Astrocyte (in vitro differentiated cells and primary cell): ENCODE measurements at regions not wholly inside any gene's neighbourhood (a gene's known extent, or its start where the extent isn't known, plus 50 kb on each side); places are given as distances from the start of the nearest gene placed in this dataset.

ENCODE experiments used
- DNase-seq: peaks from one replicate; pipeline ENCODE4 v3.0.0-alpha.2; 2010; ENCODE audit warnings: low read depth
- FAIRE-seq: peaks from 2 replicates; lab custom pipeline; 2011; peaks lifted over from hg19 to GRCh38; lab: Jason Lieb, UNC
- H2AFZ ChIP-seq: 2 replicates; pipeline ENCODE4 v1.6.0; 2012; ENCODE audit warnings: low read depth, low read length, inconsistent platforms
- H3K27ac ChIP-seq: 2 replicates; pipeline ENCODE4 v1.5.1; 2011; ENCODE audit warnings: low read depth, low read length, inconsistent platforms
- H3K27me3 ChIP-seq: 2 replicates; pipeline ENCODE4 v1.6.0; 2011; ENCODE audit warnings: low read length, inconsistent platforms; ENCODE audit not compliant: insufficient read depth
- H3K36me3 ChIP-seq: 2 replicates; pipeline ENCODE4 v1.5.1; 2011; ENCODE audit warnings: low read length, inconsistent platforms; ENCODE audit not compliant: insufficient read depth
- H3K4me1 ChIP-seq: 2 replicates; pipeline ENCODE4 v1.5.1; 2011; ENCODE audit warnings: low read length, inconsistent platforms; ENCODE audit not compliant: insufficient read depth
- H3K4me2 ChIP-seq: 2 replicates; pipeline ENCODE4 v1.6.0; 2012; ENCODE audit warnings: low read length, inconsistent platforms
- H3K4me3 ChIP-seq: 2 replicates; pipeline ENCODE4 v1.5.1; 2011; ENCODE audit warnings: low read depth, mild to moderate bottlenecking, low read length, inconsistent platforms; ENCODE audit not compliant: insufficient read depth
- H3K79me2 ChIP-seq: 2 replicates; pipeline ENCODE4 v1.6.0; 2012; ENCODE audit warnings: mild to moderate bottlenecking, low read length, inconsistent platforms; ENCODE audit not compliant: insufficient read depth
- H3K9ac ChIP-seq: 2 replicates; pipeline ENCODE4 v1.6.0; 2012; ENCODE audit warnings: mild to moderate bottlenecking, low read length, inconsistent platforms
- H3K9me3 ChIP-seq: 2 replicates; pipeline ENCODE4 v1.5.1; 2012; ENCODE audit warnings: low read depth, mild to moderate bottlenecking, low read length, inconsistent platforms; ENCODE audit not compliant: insufficient read depth
- H4K20me1 ChIP-seq: 2 replicates; pipeline ENCODE4 v1.6.0; 2012; ENCODE audit warnings: low read length, inconsistent platforms; ENCODE audit not compliant: insufficient read depth
- H3K27ac Mint-ChIP-seq: one replicate; pipeline ENCODE4 v1.8.0; 2021; ENCODE audit warnings: mild to moderate bottlenecking, mixed read lengths; ENCODE audit not compliant: unreplicated experiment
- H3K27me3 Mint-ChIP-seq: one replicate; pipeline ENCODE4 v1.8.0; 2021; ENCODE audit warnings: low read depth, mixed read lengths; ENCODE audit not compliant: unreplicated experiment
- H3K36me3 Mint-ChIP-seq: one replicate; pipeline ENCODE4 v1.8.0; 2021; ENCODE audit warnings: low read depth, mixed read lengths; ENCODE audit not compliant: unreplicated experiment
- H3K4me1 Mint-ChIP-seq: one replicate; pipeline ENCODE4 v1.8.0; 2021; ENCODE audit warnings: low read depth, mixed read lengths; ENCODE audit not compliant: unreplicated experiment
- H3K4me3 Mint-ChIP-seq: one replicate; pipeline ENCODE4 v1.8.0; 2021; ENCODE audit warnings: mild to moderate bottlenecking, moderate library complexity, mixed read lengths; ENCODE audit not compliant: unreplicated experiment
- H3K9me3 Mint-ChIP-seq: one replicate; pipeline ENCODE4 v1.8.0; 2021; ENCODE audit warnings: mild to moderate bottlenecking, mixed read lengths; ENCODE audit not compliant: unreplicated experiment
- CTCF ChIP-seq: IDR thresholded peaks from 2 replicates; pipeline ENCODE4 v1.5.1; 2011; ENCODE audit warnings: low read depth, mild to moderate bottlenecking, inconsistent platforms, low read length, moderate library complexity; ENCODE audit not compliant: insufficient read depth
- EZH2 ChIP-seq: IDR thresholded peaks from 2 replicates; pipeline ENCODE4 v1.6.1; 2012; ENCODE audit warnings: mild to moderate bottlenecking, low read length, inconsistent platforms; ENCODE audit not compliant: insufficient read depth

- no peaks in the 10 kb centered on the region for H3K4me1 Mint-ChIP-seq
- peaks cover 28% of the 10 kb centered on the region for H3K27me3 Mint-ChIP-seq
- Histone ChIP-seq H3K4me3 (no peak overlapping the region), H3K4me1 (no peaks in the 10 kb centered on the region), H2AFZ (no peak overlapping the region), H3K9ac (no peak overlapping the region), H3K79me2 (no peaks in the 10 kb centered on the region), H3K9me3 (no peaks in the 10 kb centered on the region), H3K36me3 (no peaks in the 10 kb centered on the region), H3K4me2 (no peak overlapping the region), H4K20me1 (no peaks in the 10 kb centered on the region), H3K27ac (no peak overlapping the region), H3K27me3 (peaks cover 6% of the 10 kb centered on the region)
- no peak overlapping the region for H3K4me3 Mint-ChIP-seq
- TF ChIP-seq CTCF: no peak
- TF ChIP-seq EZH2: no peak
- H3K36me3 Mint-ChIP-seq: no peaks in the 10 kb centered on the region
- H3K9me3 Mint-ChIP-seq: no peaks in the 10 kb centered on the region
- FAIRE-seq: no peak
- no peak for DNase-seq
- H3K27ac Mint-ChIP-seq: no peak overlapping the region
These were observed 315.3 kb downstream of the BUD13 start for GRCh38 chr11:116457336-116458007.

GRCh38 chr11:116454951-116455350, 317.8 kb downstream of the BUD13 start:
- no peak overlapping the region for H3K4me3 ChIP-seq
- no peak overlapping the region for H2AFZ ChIP-seq
- Mint-ChIP-seq H3K36me3 (no peaks in the 10 kb centered on the region), H3K27me3 (peaks cover 29% of the 10 kb centered on the region), H3K4me1 (no peaks in the 10 kb centered on the region), H3K9me3 (peaks cover 12% of the 10 kb centered on the region), H3K4me3 (no peak overlapping the region), H3K27ac (no peak overlapping the region)
- peaks cover 4% of the 10 kb centered on the region for H3K9me3 ChIP-seq
- H4K20me1 ChIP-seq: no peaks in the 10 kb centered on the region
- FAIRE-seq (no peak), DNase-seq (no peak)
- H3K4me1 ChIP-seq: no peaks in the 10 kb centered on the region
- H3K4me2 ChIP-seq: no peak overlapping the region
- H3K36me3 ChIP-seq: no peaks in the 10 kb centered on the region
- no peak overlapping the region for H3K27ac ChIP-seq
- H3K27me3 ChIP-seq: peaks cover 3% of the 10 kb centered on the region
- H3K9ac ChIP-seq: no peak overlapping the region
- H3K79me2 ChIP-seq: no peaks in the 10 kb centered on the region
- no peak for TF ChIP-seq EZH2
- TF ChIP-seq CTCF: no peak

DNA sequence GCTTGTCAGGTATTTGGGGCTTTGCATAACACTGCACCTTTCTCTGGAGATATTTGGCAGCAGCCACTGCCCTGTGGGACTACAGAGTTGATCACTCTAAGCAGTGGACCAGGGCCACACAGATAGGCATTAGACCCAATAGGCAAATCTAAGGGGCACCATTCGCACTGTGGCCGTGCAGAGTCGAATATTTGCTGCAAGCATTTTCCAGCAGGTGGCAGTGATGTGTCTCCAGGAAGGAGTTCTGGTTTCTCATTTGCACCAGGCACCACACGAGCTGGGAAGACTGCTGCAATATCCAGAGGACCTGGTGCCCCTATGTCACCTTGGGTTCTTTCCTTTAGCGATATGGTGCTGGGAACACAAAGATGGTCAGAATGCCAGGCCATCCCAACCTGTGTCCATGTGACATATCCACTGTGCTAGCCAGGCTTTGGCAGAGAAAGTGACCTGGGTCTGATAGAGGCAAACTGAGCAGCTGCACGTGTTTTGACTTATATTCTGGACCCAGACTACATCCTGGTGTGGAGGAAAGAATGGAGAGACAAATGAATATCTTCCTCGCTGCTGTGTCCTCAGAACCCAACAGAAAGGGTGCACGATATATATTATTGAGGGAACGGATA, 318.7 kb downstream of the BUD13 start:
- no peak for FAIRE-seq
- no peak overlapping the region for H3K27ac ChIP-seq
- Mint-ChIP-seq H3K4me1 (no peaks in the 10 kb centered on the region), H3K9me3 (peaks cover 12% of the 10 kb centered on the region), H3K27me3 (peaks cover 26% of the 10 kb centered on the region), H3K36me3 (no peaks in the 10 kb centered on the region), H3K4me3 (no peak overlapping the region), H3K27ac (no peak overlapping the region)
- H3K4me1 ChIP-seq: no peaks in the 10 kb centered on the region
- H3K9ac ChIP-seq: no peak overlapping the region
- no peak overlapping the region for H2AFZ ChIP-seq
- H3K4me2 ChIP-seq: no peak overlapping the region
- TF ChIP-seq EZH2 (no peak), CTCF (peak; percentile 55)
- H3K79me2 ChIP-seq: no peaks in the 10 kb centered on the region
- DNase-seq: peak; percentile 12
- no peaks in the 10 kb centered on the region for H4K20me1 ChIP-seq
- H3K27me3 ChIP-seq: peaks cover 3% of the 10 kb centered on the region
- H3K36me3 ChIP-seq: no peaks in the 10 kb centered on the region
- H3K4me3 ChIP-seq: no peak overlapping the region
- peaks cover 4% of the 10 kb centered on the region for H3K9me3 ChIP-seq
